ENCODE measurements at regions not wholly inside any gene's neighbourhood (a gene's known extent, or its start where the extent isn't known, plus 50 kb on each side); places are given as distances from the start of the nearest gene placed in this dataset.
"Not testable (repeated sequence)": the region's sequence is repeated elsewhere in the genome, so short reads cannot be mapped to it uniquely, and the experiment has no call there.

GRCh38 chr2:58730764-58731487 lies 489.8 kb upstream of the FANCL start:
- in situ Hi-C loops (cut with HindIII; ENCODE audit: low sequenced_read_pairs) = no loop called here
- DNase-seq (ENCODE audit: low spot score) = no peak

- no peak for DNase-seq (ENCODE audit: low spot score)
- in situ Hi-C loops (cut with HindIII; ENCODE audit: low sequenced_read_pairs) = no loop called here
These were observed 487.0 kb upstream of the FANCL start for GRCh38 chr2:58727981-58728656.

- in situ Hi-C loops (cut with HindIII; ENCODE audit: low sequenced_read_pairs) = no loop called here
- no peak for DNase-seq (ENCODE audit: low spot score)
These were observed 480.9 kb upstream of the FANCL start for GRCh38 chr2:58721912-58722591.

- no peak for DNase-seq (ENCODE audit: low spot score)
- in situ Hi-C loops (cut with HindIII; ENCODE audit: low sequenced_read_pairs) = no loop called here
These were observed 479.9 kb upstream of the FANCL start for GRCh38 chr2:58720770-58721697.

- DNase-seq (ENCODE audit: low spot score) = no peak
- in situ Hi-C loops (cut with HindIII; ENCODE audit: low sequenced_read_pairs) = no loop called here
These were observed 479.1 kb upstream of the FANCL start for GRCh38 chr2:58720033-58720769.

- in situ Hi-C loops (cut with HindIII; ENCODE audit: low sequenced_read_pairs) = no loop called here
These were observed 474.2 kb upstream of the FANCL start for GRCh38 chr2:58715344-58715743.

GRCh38 chr2:58714238-58714637 lies 473.1 kb upstream of the FANCL start:
- in situ Hi-C loops (cut with HindIII; ENCODE audit: low sequenced_read_pairs) = no loop called here
- DNase-seq (ENCODE audit: low spot score) = no peak

More at GRCh38 chr2:58715344-58715743, 474.2 kb upstream of the FANCL start:
- DNase-seq (ENCODE audit: low spot score) = no peak

DNA sequence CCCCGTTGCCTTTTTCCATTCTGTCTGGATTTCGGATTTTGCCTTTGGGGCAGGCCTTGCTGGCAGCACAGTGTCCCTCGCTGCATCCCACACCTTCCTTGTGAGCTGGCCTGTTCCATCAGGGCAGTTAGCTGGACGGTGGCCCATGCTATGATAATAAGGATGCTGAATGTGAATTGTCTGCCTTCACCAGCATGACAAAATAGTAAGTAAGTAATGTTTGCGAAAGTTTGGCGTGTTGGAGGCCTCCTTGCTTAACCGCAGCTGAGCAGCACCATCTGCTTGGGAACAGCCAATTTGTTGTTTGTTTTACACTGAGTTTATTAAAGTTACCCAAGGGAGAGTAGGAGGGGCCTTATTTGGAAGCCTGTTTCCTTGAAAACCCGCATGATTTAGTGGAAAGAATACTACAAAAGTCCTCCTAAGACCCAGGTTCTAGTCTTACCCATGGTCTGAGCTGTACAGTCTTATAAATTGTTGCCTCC lies 469.7 kb upstream of the FANCL start:
- no peak for DNase-seq (ENCODE audit: low spot score)
- in situ Hi-C loops (cut with HindIII; ENCODE audit: low sequenced_read_pairs) = no loop called here

DNA sequence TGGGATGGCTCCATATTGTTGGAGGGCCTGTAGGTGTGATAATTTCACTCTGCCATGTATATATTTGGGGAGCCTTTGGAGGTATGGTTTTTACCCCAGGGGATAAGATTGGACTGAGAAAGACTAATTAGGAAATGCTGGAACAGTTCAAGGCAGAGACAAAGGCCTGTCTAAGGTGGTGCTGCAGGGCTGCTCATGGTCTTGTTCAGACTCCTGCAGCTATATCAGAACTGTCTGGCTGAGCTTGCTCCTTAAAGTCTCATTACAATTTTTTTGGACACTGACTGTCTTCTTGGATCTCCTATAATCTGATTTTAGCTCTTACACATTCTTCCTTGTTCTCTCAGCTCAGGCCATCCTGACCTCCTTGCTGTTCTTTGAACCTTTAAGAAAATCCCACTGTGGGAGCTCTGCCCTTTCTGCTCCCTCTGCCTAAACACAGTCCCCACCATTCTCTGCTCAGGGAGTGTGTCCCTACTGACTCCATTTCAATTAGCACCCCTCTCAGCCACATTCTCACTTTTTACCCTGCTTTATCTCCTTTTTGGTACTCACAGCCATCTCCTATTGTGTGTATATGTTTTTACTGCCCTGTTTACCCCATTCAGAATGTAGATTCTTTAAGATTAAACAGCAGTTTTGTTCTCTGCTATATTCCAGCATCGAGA lies 468.7 kb upstream of the FANCL start:
- no peak for DNase-seq (ENCODE audit: low spot score)
- in situ Hi-C loops (cut with HindIII; ENCODE audit: low sequenced_read_pairs) = no loop called here

DNA sequence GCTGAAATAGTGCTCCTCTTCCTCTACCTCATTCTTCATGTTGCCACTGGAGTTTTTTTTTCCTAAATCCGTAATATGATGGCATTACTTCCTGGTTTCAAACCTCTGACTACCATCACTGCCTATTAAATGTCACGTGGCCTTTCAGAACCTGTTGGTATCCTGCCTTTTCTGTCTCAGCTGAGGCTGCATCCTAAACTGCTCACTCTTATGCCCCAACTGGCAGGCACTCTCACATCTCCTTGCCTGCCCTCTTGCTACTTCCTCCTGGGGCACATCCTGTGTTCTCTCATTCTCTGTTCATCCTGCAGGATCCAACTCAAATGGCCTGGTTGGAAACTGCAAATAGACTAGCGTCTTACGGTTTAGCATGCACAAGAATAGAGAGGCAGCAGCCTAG lies 468.1 kb upstream of the FANCL start:
- in situ Hi-C loops (cut with HindIII; ENCODE audit: low sequenced_read_pairs) = no loop called here
- DNase-seq (ENCODE audit: low spot score) = no peak

GRCh38 chr2:58708565-58708964 lies 467.4 kb upstream of the FANCL start:
- in situ Hi-C loops (cut with HindIII; ENCODE audit: low sequenced_read_pairs) = no loop called here
- no peak for DNase-seq (ENCODE audit: low spot score)

DNA sequence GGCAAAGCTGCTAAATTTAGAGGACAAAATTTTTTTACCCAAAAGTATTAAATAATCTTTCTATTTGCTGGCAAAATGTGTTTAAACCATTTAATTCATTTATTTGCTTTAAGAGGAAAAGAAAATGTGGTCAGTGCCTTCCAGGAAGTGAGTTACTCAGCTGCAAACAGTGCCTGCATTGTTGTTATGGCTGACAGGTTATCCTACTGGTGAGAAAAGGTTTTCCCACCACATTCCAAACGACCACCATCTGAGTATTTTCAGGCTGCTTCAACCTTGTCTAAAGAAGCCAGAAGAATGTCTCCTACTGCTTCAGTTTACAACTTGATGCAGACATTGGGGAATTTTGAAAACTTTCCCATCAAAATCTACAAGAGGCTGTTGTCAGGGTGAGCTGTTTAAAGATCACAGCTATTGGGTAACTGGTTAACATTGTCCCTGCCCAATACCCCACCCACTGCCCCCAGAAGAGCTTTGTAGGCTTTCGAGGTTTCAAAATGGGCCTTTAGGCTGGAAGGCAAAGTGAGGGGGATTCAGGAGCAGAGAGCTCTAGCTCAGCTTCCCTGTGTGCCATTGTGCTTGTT lies 461.3 kb upstream of the FANCL start:
- in situ Hi-C loops (cut with HindIII; ENCODE audit: low sequenced_read_pairs) = no loop called here
- no peak for DNase-seq (ENCODE audit: low spot score)

DNA sequence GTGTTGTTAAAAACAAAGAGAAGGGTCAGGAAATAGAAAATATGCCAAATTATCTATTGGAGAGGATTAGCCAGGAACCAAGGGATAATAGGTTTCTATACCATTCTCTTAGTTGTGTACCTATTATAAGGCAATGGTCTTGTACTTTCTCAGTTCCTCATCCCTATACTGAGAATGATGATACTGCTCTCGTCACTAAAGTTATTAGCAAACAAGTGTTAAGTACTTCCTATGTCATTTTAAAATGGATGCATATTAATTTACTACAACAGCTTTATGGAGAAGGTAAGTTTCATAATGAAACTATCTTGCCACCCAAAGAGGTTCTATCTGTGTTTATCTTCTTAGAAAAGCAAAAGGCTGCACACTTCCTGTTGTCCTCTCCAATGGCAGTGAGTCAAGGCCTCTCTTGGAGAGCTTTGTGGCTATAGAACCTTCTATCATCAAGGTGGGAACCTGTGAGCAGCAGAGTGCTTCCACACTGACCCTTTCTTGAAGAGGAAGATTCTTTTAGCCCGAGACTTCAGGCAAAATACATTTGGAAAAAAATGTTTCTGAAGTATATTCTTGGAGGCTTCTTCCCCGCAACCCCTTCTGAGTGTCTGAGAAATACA lies 460.7 kb upstream of the FANCL start:
- in situ Hi-C loops (cut with HindIII; ENCODE audit: low sequenced_read_pairs) = no loop called here
- DNase-seq (ENCODE audit: low spot score) = no peak

- in situ Hi-C loops (cut with HindIII; ENCODE audit: low sequenced_read_pairs) = no loop called here
- DNase-seq (ENCODE audit: low spot score) = no peak
These were observed 459.5 kb upstream of the FANCL start for GRCh38 chr2:58700591-58700990.

DNA sequence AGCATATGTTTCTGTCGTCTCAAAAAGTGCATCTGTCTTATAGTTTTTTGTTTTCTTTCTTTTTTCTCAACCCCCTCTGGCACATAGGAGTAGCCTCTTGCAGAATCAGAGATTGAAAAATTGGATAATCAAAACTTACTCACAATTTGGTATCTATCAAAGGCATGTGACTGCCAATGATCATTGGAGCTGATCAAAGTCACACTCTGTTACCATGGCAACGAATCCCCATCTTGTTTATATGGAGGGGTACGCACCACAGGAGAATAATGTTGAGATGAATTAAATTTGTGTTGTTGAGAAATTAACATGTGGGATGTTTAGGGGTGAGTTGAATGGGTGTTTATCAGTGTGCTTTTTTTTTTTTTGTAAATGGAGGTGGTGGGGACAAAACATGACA lies 458.3 kb upstream of the FANCL start:
- in situ Hi-C loops (cut with HindIII; ENCODE audit: low sequenced_read_pairs) = no loop called here
- DNase-seq (ENCODE audit: low spot score) = no peak

DNA sequence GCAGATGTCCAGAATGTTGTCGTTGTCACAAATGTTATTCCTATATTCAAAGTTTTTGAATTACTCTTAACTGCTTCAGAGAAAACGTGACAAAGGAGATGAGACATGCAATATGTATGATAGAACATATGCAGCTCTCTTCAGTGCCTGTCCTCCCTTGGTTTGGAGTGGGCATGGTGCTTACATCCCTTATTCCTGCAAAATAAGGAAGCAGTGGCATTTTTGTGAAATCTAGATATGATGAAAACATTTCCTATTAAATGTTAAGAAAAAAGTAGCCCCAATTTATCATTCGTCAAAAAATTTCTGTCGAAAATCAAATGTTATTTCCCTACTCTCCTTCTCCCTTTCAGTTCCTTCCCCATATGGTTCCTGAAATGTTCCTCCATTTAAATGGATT lies 457.5 kb upstream of the FANCL start:
- in situ Hi-C loops (cut with HindIII; ENCODE audit: low sequenced_read_pairs) = no loop called here
- no peak for DNase-seq (ENCODE audit: low spot score)

GRCh38 chr2:58694114-58694513 lies 453.0 kb upstream of the FANCL start:
- in situ Hi-C loops (cut with HindIII; ENCODE audit: low sequenced_read_pairs); DNase-seq (ENCODE audit: low spot score): not testable (repeated sequence)
